ENCODE measurements at regions not wholly inside any gene's neighbourhood (a gene's known extent, or its start where the extent isn't known, plus 50 kb on each side); places are given as distances from the start of the nearest gene placed in this dataset.
"Not testable (repeated sequence)": the region's sequence is repeated elsewhere in the genome, so short reads cannot be mapped to it uniquely, and the experiment has no call there.

- no peak overlapping the region for H2AFZ ChIP-seq (ENCODE audit: low read depth, low read length, poor library complexity, severe bottlenecking)
- H3K4me3 ChIP-seq (replicated peaks in 1 of 2; ENCODE audit: low read depth in 1 of 2, low read length in 2 of 2), result no peak overlapping the region
- no peak for TF ChIP-seq CTCF (IDR thresholded peaks at IDR 0.05 in 2 of 3, conservative IDR thresholded peaks at IDR 0.05 in 1 of 3; ENCODE audit: borderline replicate concordance in 1 of 3, insufficient read depth in 1 of 3, low read depth in 2 of 3, low read length in 2 of 3)
- no peak for TF ChIP-seq YY1 (IDR thresholded peaks at IDR 0.05; ENCODE audit: extremely low read depth, insufficient replicate concordance, low read depth, low read length)
- no peak for TF ChIP-seq ZFX (IDR thresholded peaks at IDR 0.05)
- TF ChIP-seq EZH2phosphoT487 (IDR thresholded peaks at IDR 0.05; ENCODE audit: borderline replicate concordance), result no peak
- TF ChIP-seq POLR2AphosphoS5 (IDR thresholded peaks at IDR 0.05; ENCODE audit: low read depth, low read length), result no peak
- TF ChIP-seq POLR2A (IDR thresholded peaks at IDR 0.05; ENCODE audit: borderline replicate concordance, extremely low read depth, insufficient read depth, insufficient read length), result no peak
- no peak for TF ChIP-seq ZNF274 (IDR thresholded peaks at IDR 0.05; ENCODE audit: low read depth, low read length)
- ATAC-seq, result no peak
- no peak overlapping the region for H3K9ac ChIP-seq (ENCODE audit: low read length)
- H3K36me3 ChIP-seq (ENCODE audit: control insufficient read depth in 1 of 2, insufficient read depth in 2 of 2, low read length in 2 of 2), result no peaks in the 10 kb centered on the region
- ChIA-PET RAD21 (ENCODE audit: low non-redundant PET in 1 of 2, low total read pairs in 2 of 2, uncharacterized antibody in 2 of 2, unreplicated experiment in 2 of 2) (no interaction called here), POLR2A (no interaction called here), CTCF (no interaction called here)
- no peaks in the 10 kb centered on the region for H3K79me2 ChIP-seq (ENCODE audit: insufficient read depth, low read length)
- BruUV-seq (replicated peaks), result no TSS peak
- H3K27me3 ChIP-seq (ENCODE audit: insufficient read depth, low read length), result peaks cover 11% of the 10 kb centered on the region; the same call in 1 of the 2 replicates
- no peak overlapping the region for H3K27ac ChIP-seq (ENCODE audit: low read depth, low read length)
- intact Hi-C loops (cut with micrococcal nuclease), result no loop called here
- H3K4me2 ChIP-seq (ENCODE audit: low read length), result no peak overlapping the region
- no peak for DNase-seq (ENCODE audit: low read depth, low spot score)
- no peaks in the 10 kb centered on the region for H4K20me1 ChIP-seq (ENCODE audit: insufficient read depth)
- no peaks in the 10 kb centered on the region for H3K9me2 ChIP-seq (ENCODE audit: insufficient read depth)
- H3K9me3 ChIP-seq (ENCODE audit: control insufficient read depth in 1 of 2, insufficient read depth in 1 of 2, low read depth in 1 of 2, low read length in 2 of 2), result no peaks in the 10 kb centered on the region
- no peaks in the 10 kb centered on the region for H3K4me1 ChIP-seq (ENCODE audit: control insufficient read depth in 1 of 2, insufficient read depth in 2 of 2, low read length in 2 of 2)
Measured at GRCh38 chr10:121276822-121277221, 321.4 kb downstream of the FGFR2 start.

- BruUV-seq (replicated peaks); H3K79me2 ChIP-seq (ENCODE audit: insufficient read depth, low read length); RAD21 ChIA-PET (ENCODE audit: low non-redundant PET in 1 of 2, low total read pairs in 2 of 2, uncharacterized antibody in 2 of 2, unreplicated experiment in 2 of 2); H3K9me2 ChIP-seq (ENCODE audit: insufficient read depth); H3K36me3 ChIP-seq (ENCODE audit: control insufficient read depth in 1 of 2, insufficient read depth in 2 of 2, low read length in 2 of 2); H3K27ac ChIP-seq (ENCODE audit: low read depth, low read length); POLR2A ChIA-PET; ATAC-seq; H3K4me1 ChIP-seq (ENCODE audit: control insufficient read depth in 1 of 2, insufficient read depth in 2 of 2, low read length in 2 of 2); H2AFZ ChIP-seq (ENCODE audit: low read depth, low read length, poor library complexity, severe bottlenecking); H3K9me3 ChIP-seq (ENCODE audit: control insufficient read depth in 1 of 2, insufficient read depth in 1 of 2, low read depth in 1 of 2, low read length in 2 of 2); CTCF ChIA-PET; DNase-seq (ENCODE audit: low read depth, low spot score); intact Hi-C loops (cut with micrococcal nuclease); H3K27me3 ChIP-seq (ENCODE audit: insufficient read depth, low read length); H3K9ac ChIP-seq (ENCODE audit: low read length); H3K4me3 ChIP-seq (replicated peaks in 1 of 2; ENCODE audit: low read depth in 1 of 2, low read length in 2 of 2); H3K4me2 ChIP-seq (ENCODE audit: low read length); H4K20me1 ChIP-seq (ENCODE audit: insufficient read depth): not testable (repeated sequence)
Measured at GRCh38 chr10:121278386-121278785, 319.9 kb downstream of the FGFR2 start.
